OCI-LY1 (cell line): ENCODE measurements at regions not wholly inside any gene's neighbourhood (a gene's known extent, or its start where the extent isn't known, plus 50 kb on each side); places are given as distances from the start of the nearest gene placed in this dataset.

Experiments
- H2AFZ ChIP-seq: fragments of 200-600 bp; sonication (generic), shearing (Covaris generic); 2 replicates; pipeline ENCODE4 v1.6.0; 2014; ENCODE audit warnings: antibody characterized with exemption, mild to moderate bottlenecking, low read length
- H3F3A ChIP-seq: fragments of 200-600 bp; sonication (generic), shearing (Covaris generic); 2 replicates; pipeline ENCODE4 v1.6.0; 2014; ENCODE audit warnings: mild to moderate bottlenecking, antibody characterized with exemption, low read length, moderate library complexity; ENCODE audit not compliant: insufficient read depth
- H3K27ac ChIP-seq: fragments of 200-600 bp; sonication (generic); 2 replicates; pipeline ENCODE4 v1.5.1; 2014; ENCODE audit warnings: low read length, mixed run types, mild to moderate bottlenecking, low read depth; ENCODE audit not compliant: poor library complexity, severe bottlenecking
- H3K27me3 ChIP-seq: fragments of 200-600 bp; sonication (generic); 2 replicates; pipeline ENCODE4 v1.6.0; 2014; ENCODE audit warnings: antibody characterized with exemption, mild to moderate bottlenecking, low read length, moderate library complexity; ENCODE audit not compliant: insufficient read depth
- H3K36me3 ChIP-seq: fragments of 200-600 bp; sonication (generic); 2 replicates; pipeline ENCODE4 v1.6.1; 2014; ENCODE audit warnings: mild to moderate bottlenecking, antibody characterized with exemption, low read length, moderate library complexity, mixed read lengths; ENCODE audit not compliant: insufficient read depth
- H3K4me1 ChIP-seq: fragments of 200-600 bp; sonication (generic); 2 replicates; pipeline ENCODE4 v1.5.1; 2014; ENCODE audit warnings: mild to moderate bottlenecking, low read length, moderate library complexity; ENCODE audit not compliant: insufficient read depth, severe bottlenecking
- H3K4me2 ChIP-seq: fragments of 200-600 bp; sonication (generic), shearing (Covaris generic); 2 replicates; pipeline ENCODE4 v1.6.1; 2014; ENCODE audit warnings: low read length
- H3K4me3 ChIP-seq: fragments of 200-600 bp; sonication (generic); 2 replicates; pipeline ENCODE4 v1.5.1; 2014; ENCODE audit warnings: low read length, low read depth, mild to moderate bottlenecking, mixed read lengths; ENCODE audit not compliant: poor library complexity, severe bottlenecking
- H3K79me2 ChIP-seq: fragments of 200-600 bp; shearing (Covaris generic); 2 replicates; pipeline ENCODE4 v1.6.1; 2016; ENCODE audit warnings: mixed run types, low read length, mixed read lengths; ENCODE audit not compliant: insufficient read depth
- H3K9ac ChIP-seq: fragments of 200-600 bp; sonication (generic), shearing (Covaris generic); 2 replicates; pipeline ENCODE4 v1.6.1; 2014; ENCODE audit warnings: mild to moderate bottlenecking, low read length, mixed read lengths
- H3K9me2 ChIP-seq: fragments of 200-600 bp; sonication (generic), shearing (Covaris generic); 2 replicates; pipeline ENCODE4 v1.6.1; 2014; ENCODE audit warnings: low read depth, mild to moderate bottlenecking, low read length, mixed read lengths
- H3K9me3 ChIP-seq: fragments of 200-600 bp; shearing (Covaris generic); 2 replicates; pipeline ENCODE4 v1.6.1; 2014; ENCODE audit warnings: low read length, mixed read lengths
- H4K20me1 ChIP-seq: fragments of 200-600 bp; sonication (generic), shearing (Covaris generic); 2 replicates; pipeline ENCODE4 v1.6.0; 2016; ENCODE audit warnings: mild to moderate bottlenecking, low read length; ENCODE audit not compliant: insufficient read depth
- EZH2 ChIP-seq: fragments of 200-600 bp; sonication (generic), shearing (Covaris generic); IDR thresholded peaks from 2 replicates; pipeline ENCODE4 v1.8.0; 2017; ENCODE audit warnings: borderline replicate concordance, mixed run types, mild to moderate bottlenecking, antibody characterized with exemption, low read length, moderate library complexity, mixed read lengths
- TF ChIP-seq, protein P1 (sequence below): fragments of 200-600 bp; sonication (generic), shearing (Covaris generic); IDR thresholded peaks from 2 replicates; pipeline ENCODE4 v1.5.1; 2017; ENCODE audit warnings: mild to moderate bottlenecking, antibody characterized with exemption, low read length, moderate library complexity, mixed read lengths

DNA sequence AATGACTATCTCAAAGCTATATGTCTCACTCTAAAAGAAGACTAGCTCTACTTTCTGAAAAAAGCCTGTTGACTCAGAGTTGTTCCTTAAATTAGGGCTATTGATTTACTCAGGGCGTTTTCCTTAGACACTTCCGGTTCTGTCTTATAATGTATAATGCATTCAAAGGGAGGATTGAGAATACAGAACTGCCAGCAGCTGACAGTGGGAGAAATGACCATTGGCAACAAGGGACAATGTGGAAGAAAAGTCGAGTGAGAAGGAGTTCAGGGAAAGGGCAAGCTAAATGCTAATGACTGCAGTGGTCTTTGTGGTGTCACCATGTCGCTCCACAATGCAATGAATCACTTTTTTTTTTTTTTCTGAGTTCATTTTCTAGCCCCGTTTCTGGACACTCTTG lies 65.7 kb upstream of the ANKH start:
- Histone ChIP-seq H4K20me1 (no peaks in the 10 kb centered on the region), H3K79me2 (no peaks in the 10 kb centered on the region), H3K9me3 (no peaks in the 10 kb centered on the region), H3K9ac (no peak overlapping the region), H3K27me3 (no peaks in the 10 kb centered on the region), H3K9me2 (no peaks in the 10 kb centered on the region), H3K36me3 (no peaks in the 10 kb centered on the region), H3F3A (no peaks in the 10 kb centered on the region), H3K27ac (no peak overlapping the region), H3K4me2 (no peak overlapping the region), H2AFZ (no peak overlapping the region), H3K4me1 (no peaks in the 10 kb centered on the region), H3K4me3 (no peak overlapping the region)
- no peak for TF ChIP-seq EZH2
- TF ChIP-seq, protein P1, sequence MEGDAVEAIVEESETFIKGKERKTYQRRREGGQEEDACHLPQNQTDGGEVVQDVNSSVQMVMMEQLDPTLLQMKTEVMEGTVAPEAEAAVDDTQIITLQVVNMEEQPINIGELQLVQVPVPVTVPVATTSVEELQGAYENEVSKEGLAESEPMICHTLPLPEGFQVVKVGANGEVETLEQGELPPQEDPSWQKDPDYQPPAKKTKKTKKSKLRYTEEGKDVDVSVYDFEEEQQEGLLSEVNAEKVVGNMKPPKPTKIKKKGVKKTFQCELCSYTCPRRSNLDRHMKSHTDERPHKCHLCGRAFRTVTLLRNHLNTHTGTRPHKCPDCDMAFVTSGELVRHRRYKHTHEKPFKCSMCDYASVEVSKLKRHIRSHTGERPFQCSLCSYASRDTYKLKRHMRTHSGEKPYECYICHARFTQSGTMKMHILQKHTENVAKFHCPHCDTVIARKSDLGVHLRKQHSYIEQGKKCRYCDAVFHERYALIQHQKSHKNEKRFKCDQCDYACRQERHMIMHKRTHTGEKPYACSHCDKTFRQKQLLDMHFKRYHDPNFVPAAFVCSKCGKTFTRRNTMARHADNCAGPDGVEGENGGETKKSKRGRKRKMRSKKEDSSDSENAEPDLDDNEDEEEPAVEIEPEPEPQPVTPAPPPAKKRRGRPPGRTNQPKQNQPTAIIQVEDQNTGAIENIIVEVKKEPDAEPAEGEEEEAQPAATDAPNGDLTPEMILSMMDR, result no peak

DNA sequence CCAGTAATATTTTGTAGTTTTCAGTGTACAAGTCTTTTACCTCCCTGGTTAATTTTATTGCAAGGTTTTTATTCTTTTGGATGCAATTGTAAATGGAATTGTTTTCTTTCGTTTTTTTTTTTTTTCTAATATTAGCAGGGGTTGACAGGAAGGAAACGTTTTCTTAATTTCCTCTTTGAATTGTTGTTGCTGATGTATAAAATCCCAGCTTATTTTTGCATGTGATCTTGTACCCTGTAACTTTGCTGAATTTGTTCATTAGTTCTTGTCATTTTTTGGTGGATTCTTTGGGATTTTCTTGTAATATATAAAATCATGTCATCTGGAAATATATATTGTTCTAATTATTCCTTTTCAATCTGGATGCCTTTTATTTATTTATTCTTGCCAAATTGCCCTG lies 65.0 kb upstream of the ANKH start:
- Histone ChIP-seq H3K27me3 (no peaks in the 10 kb centered on the region), H3F3A (no peaks in the 10 kb centered on the region), H4K20me1 (no peaks in the 10 kb centered on the region), H3K4me1 (no peaks in the 10 kb centered on the region), H3K9me2 (no peaks in the 10 kb centered on the region), H3K9ac (no peak overlapping the region), H3K9me3 (no peaks in the 10 kb centered on the region), H2AFZ (no peak overlapping the region), H3K79me2 (no peaks in the 10 kb centered on the region), H3K27ac (no peak overlapping the region), H3K4me3 (no peak overlapping the region), H3K36me3 (no peaks in the 10 kb centered on the region), H3K4me2 (no peak overlapping the region)
- TF ChIP-seq EZH2, result no peak
- TF ChIP-seq, protein P1, result no peak

DNA sequence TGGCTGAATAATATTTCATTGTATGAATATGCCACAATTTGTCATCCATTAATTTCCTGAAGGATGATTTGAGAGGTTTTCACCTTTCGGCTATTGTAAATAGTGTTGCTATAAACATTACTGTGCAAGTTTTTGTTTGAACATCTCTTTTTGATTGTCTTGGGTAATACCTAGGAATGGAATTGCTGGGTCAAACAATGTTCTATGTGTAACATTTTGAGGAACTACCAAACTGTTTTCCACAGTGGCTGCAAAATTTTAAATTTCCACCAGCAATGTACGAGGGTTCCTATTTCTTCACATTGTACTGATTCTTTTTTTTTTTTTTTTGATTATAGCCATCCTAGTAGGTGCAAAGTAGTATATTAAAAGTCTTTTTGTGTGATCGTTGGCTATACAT lies 63.8 kb upstream of the ANKH start:
- H2AFZ ChIP-seq, result no peak overlapping the region
- H3K9me2 ChIP-seq, result no peaks in the 10 kb centered on the region
- H3K36me3 ChIP-seq, result no peaks in the 10 kb centered on the region
- no peaks in the 10 kb centered on the region for H3K27me3 ChIP-seq
- no peaks in the 10 kb centered on the region for H3K9me3 ChIP-seq
- H3K9ac ChIP-seq, result no peak overlapping the region
- no peaks in the 10 kb centered on the region for H4K20me1 ChIP-seq
- H3K4me1 ChIP-seq, result no peaks in the 10 kb centered on the region
- no peaks in the 10 kb centered on the region for H3F3A ChIP-seq
- H3K4me2 ChIP-seq, result no peak overlapping the region
- H3K79me2 ChIP-seq, result no peaks in the 10 kb centered on the region
- no peak for TF ChIP-seq EZH2
- TF ChIP-seq, protein P1, result no peak
- H3K27ac ChIP-seq, result no peak overlapping the region
- H3K4me3 ChIP-seq, result no peak overlapping the region
